Fibroblast of upper back skin (primary cell): ENCODE measurements at regions not wholly inside any gene's neighbourhood (a gene's known extent, or its start where the extent isn't known, plus 50 kb on each side); places are given as distances from the start of the nearest gene placed in this dataset.
"Not testable (repeated sequence)": the region's sequence is repeated elsewhere in the genome, so short reads cannot be mapped to it uniquely, and the experiment has no call there.

Source experiments
- DNase-seq: peaks from one replicate; pipeline ENCODE4 v3.0.0-alpha.2; 2013

DNA sequence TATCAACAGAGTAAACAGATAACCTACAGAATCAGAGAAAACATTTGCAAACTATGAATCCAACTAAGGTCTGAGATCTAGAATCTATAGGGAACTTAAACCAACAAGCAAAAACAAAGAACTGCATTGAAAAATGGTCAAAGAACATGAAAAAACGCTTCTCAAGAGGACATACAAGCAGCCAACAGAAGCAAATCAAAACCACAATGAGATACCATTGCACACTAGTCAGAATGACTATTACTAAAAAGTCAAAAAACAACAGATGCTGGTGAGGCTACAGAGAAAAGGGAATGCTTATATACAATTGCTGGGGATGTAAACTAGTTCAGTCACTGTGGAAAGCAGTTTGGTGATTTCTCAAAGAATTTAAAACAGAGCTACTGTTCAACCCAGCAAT, 255.7 kb downstream of the TMEM47 start:
- DNase-seq, result peak; percentile 13

DNA sequence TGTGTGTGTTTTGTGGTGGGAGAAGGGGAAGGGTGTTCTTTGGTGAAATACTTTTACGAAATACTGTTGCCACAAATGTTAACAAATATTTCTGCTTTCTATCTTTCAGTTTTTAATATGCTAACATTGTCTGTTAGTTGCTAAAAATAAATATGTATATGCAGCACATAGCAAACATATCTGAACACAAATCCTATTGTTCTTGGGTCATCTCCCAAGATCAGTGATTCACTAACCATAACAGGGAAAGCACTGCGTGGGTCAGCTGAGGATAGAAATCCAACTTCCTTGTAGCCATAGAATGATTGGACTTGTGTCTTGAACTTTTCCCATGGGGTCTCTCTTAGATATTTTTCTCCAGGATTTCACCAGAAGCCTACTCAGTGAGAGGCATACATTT, 250.3 kb upstream of the FAM47A start:
- DNase-seq, result peak; percentile 80

DNA sequence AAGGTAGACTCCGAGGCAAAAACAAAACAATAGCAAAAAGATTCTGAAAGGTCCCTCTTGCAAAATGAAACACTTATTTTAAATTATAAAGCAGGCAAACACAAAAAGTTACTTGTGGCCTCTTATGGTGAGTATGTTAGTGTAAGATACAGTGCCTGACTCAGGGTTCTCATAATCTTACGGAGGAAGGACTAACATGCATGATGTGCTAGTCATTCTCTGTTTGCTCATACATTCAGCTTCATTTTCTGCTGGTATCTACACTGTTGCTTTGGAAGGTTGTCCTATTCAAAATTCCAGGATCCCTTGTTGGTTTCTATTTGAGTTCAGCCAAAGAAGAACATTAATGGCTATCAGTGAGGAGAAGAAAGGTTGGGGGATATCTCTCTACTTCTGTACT, 249.1 kb upstream of the FAM47A start:
- peak; percentile 12 for DNase-seq

DNA sequence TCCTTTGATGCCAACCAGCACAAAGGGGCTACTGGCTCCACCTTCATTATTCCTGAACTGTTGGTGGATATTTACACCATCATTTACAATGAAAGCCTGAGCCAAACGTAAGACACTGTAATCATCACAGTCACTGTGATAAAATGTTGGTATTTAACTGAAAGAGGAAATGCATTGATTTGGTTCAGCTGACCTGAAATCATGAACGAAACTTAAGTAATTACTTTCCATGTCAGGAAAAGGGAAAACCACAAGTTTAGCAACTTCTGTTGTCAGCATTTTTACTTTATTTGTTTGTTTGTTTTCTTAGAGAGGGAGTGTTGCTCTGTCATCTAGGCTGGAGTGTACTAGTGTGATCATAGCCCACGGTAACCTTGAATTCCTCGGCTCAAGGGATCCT, 247.8 kb upstream of the FAM47A start:
- no peak for DNase-seq

DNA sequence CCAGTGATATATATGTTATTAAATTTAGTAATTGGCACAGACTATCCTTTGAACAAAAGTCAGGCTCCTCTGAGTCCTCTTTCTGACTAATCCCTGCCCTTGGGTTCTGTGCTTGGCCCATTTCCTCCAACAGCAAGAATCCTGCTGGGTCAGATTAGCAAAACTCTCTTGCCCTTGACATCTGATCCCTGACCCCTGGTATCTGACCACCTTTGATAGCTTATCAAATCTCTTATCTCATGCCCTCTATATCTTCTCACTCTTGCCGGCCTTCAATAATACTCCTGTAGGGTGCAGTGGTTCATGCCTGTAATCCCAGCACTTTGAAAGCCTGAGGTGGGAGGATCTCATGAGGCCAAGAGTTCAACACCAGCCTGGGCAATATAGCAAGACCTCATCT, 245.5 kb upstream of the FAM47A start:
- no peak for DNase-seq

DNA sequence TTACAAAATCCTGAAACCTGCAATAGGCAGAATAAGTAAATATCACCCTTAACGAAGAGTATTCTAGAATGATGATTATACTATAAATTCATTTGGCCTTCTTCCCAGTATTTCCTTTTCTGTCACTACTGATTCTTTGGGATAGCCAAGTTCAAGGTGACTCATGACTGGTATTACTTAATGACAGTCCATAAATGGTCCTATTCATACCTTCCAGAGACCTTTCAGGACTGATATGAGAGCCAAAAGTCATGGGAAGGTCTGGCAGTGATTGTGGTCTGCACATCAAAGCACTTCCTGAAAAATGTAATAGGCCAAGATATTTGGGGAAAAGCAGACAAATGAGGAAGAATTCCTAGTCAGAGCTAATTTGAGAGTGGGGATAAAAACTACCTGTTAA, 239.6 kb upstream of the FAM47A start:
- DNase-seq, result no peak

DNA sequence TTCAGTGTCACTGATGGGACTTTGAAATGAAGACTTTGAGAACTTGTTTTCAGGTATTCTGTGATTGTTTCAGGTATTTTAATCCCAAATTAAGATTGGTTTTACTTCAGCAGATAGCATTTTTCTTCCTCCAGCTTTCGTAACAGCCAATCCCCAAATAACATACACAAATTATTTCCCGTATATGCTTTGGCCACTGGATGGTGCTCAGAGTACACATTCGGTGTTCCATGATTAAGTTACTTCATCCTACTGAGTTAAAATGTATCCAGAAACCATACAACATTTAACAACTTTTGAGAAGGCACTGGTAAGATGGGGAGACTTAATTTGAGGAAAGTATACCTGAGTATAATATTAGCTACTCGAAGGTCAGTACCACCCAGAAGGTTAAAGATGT, 233.4 kb upstream of the FAM47A start:
- DNase-seq, result peak; percentile 7

DNA sequence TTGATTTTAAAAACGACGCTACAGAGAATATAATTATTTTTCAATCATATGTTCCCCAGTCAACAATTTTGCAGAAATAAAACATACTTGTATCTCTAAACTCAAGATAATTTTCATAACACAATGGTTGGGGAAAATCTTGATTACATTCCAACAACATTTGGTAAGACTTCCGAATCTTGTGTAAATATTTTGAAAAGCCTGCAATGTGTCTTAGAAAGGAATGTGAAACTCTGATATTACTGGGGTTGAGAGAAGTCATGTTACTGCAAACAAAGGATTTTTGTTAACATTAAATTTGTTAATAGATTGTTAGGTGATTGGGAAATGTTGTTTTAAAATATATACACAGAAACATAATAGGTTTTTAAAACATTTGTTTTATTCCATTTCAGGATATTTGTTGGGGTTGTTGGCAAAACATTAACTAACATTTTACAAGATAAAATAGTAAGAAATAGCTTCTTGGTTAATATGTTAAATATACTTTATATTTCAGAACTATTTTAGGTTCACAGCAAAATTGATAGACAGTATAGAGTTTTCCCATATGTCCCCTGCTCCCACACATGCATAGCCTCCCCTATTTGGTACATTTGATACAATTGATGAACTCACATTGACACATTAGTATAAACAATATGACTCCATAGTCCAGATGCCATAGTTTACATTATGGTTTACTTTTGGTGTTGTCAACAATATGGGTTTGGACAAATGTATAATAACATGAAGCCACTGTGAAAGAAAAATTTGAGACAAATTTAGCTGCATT, 218.6 kb upstream of the FAM47A start:
- DNase-seq, result no peak

DNA sequence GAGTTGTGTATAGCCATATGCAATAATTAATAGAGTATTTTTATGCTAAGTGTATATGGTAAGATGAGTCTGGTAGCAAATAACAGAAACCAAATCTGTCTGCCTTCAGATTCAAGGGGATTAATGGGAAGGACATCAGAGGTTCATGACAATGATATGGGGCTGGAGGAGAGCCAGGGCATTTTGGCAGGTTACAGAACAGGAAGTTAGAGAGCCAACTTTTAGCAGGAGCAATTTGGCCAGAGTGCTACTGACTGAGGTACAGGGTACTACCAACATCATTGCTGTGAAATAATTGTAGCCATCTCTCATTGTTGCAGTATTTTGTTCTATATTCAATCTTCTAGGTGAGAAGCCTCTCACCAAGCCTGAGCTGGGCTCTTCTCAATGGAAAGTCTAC, 210.9 kb upstream of the FAM47A start:
- DNase-seq, result no peak

DNA sequence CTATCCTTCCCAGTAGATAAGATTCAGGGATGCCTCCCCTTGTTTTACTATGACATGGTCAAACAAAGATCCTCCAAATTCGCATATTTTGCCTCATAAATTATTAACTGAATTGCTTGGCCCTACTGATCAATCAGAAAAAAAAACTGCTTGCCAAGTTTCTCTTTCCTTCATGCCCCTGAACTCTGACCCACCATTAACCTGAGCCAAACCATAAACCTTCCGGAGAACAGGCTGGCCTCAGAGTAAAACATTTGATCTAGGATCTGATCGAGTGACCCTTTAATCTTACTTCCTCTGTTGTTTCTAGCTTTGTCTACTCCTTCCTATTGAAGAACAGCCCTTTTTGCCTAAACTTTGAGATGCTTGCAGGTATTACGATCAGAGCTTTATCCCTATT, 209.7 kb upstream of the FAM47A start:
- DNase-seq, result no peak

DNA sequence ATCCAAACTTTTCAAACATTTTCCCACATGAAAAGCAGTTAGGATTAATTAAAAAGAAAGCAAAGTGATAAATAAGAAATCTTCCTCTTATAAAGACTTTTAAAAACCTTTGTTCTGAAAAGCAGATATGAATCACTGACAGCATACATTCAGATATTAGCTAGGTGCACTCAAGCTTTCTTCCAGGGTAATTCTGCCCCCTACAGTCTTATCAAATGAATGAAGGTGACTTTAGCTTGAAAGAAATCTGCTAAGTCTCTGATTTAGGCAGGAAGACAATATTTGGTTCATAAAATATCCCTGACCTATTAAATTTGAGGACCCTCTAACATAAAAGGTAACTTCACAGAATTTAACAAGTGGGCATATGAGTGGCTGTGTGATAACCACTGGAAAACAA, 209.1 kb upstream of the FAM47A start:
- no peak for DNase-seq

DNA sequence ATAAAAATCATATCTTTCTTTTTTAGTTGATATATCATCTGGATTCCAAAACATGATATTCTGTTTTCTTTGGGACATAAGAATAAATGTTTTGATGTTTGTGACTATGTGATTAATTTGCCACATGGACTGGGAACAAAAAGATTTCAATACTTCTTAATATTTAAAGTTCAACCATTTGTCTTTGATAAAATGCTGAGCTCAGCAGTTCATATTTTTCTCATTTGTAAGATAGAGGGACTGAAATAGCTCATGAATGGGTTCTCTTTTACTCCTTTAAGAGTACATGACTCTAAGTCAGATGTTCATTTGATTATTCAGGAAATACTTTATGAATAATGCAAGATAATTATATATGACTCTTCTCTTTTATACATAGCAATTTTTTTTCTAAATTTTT, 205.9 kb upstream of the FAM47A start:
- no peak for DNase-seq

DNA sequence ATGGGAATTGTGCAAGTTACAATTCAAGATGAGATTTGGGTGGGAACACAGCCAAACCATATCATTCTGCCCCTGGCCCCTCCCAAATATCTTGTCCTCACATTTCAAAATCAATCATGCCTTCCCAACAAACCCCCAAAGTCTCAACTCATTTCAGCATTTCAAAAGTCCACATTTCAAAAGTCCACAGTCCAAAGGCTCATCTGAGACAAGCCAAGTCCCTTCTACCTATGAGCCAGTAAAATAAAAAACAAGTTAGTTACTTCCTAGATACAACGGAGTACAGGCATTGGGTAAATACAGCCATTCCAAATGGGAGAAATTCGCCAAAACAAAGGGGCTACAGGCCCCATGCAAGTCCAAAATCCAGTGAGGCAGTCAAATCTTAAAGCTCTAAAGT, 203.3 kb upstream of the FAM47A start:
- not testable (repeated sequence) for DNase-seq

DNA sequence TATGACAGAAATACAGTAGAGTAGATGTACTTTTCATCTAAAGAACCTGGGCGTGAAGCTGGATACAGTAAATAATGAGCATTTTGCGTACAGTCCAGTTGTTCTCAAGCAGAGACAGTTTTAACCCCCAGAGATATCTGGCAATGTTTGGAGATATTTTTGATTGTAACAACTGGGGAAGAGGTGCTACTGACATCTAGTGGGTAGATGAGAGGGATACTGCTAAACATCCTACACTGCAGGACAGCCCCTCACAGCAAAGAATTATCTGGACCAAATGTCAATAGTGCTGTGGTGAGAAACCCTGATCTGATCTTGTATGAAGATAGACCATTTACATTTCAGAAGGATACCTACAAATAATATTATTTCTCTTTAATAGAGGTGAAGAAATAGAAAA, 200.2 kb upstream of the FAM47A start:
- no peak for DNase-seq

DNA sequence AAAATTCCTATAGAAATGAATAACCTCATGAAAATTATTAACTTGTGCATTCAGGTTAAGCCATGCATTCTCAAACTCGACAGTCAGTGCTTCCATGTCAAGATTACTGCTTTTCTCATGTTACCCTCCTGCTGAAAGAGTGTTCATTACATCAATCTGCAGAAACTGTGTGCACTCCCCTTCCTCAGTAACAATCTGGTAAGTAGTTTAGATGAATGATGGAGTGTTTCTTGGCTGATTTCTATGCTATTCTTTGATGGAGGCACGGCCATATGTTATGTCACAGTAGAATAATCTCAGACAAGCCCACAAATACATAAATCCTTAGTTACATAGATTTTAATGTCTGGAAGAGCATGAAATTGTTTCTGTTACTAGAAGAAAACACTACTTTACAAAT, 193.3 kb upstream of the FAM47A start:
- DNase-seq, result no peak

DNA sequence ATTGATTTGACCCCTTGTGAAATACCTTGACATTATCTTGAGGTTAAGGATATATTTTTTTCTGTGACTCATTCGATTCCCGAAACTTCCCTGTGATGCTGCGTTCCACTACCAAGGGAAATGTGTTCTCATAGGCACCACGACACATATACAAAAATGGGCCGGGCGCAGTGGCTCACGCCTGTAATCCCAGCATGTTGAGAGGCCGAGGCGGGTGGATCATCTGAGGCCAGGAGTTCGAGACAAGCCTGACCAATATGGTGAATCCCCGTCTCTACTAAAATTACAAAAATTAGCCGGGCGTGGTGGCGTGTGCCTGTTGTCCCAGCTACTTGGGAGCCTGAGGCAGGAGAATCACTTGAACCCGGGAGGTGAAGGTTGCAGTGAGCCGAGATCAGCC, 188.3 kb upstream of the FAM47A start:
- DNase-seq, result not testable (repeated sequence)

DNA sequence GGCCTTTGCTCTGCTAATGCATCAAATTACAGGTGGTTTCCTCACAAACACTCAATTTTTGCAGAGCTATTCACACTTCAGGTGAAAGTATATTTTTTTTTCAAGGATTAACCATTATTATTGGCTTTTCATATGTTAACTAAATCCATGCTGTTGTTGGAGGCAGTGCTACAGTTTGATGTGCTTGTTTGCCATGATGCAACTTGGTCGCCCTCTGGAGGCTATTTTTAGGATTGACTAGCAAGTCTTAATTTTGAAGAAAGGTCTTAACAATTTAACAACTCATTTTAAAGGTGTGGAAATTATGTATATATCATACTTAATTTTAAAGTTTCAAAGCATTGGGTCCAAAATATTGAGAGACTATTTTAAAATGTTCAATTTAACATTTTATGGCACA, 168.8 kb upstream of the FAM47A start:
- DNase-seq, result peak; percentile 8

DNA sequence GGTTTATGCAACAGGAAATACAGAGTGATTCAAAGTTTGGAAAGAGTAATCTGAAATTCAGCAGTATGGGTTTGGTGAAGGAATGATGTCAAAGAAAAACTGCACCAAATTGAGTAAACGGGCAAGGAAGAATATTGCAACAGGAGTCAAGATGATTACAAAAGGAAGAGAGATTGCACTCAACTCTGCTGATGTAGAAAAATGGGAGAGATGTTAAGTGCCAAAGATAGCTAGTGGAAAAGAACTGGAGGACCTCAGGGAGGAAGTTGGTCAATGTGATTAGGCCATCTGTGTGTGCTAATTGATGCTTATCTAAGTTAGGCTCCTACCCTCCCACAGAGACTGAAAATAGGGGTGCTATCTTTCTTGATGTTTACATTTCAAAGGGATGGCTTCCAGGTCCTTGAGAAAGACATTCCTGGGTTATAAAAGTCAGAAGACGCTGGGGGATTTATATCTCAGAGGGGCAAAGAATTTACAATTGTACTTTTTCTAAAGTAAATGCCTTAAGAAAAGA, 167.4 kb upstream of the FAM47A start:
- no peak for DNase-seq

DNA sequence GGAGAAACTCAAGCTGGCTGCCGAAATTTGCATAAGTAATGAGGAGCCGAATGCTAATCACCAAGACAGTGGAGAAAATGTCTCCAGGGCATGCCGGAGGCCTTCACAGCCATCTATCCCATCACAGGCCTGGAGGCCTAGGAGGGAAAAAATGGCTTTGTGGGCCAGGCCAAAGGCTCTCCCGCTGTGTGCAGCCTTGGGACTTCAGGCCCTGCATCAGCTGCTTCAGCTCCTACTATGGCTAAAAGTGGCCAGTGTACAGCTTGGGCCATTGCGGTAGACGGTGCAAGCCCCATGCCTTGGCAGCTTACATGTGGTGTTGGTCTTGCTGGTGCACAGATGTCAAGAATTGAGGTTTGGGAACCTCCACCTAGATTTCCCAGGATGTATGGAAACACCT, 162.6 kb upstream of the FAM47A start:
- DNase-seq, result no peak

DNA sequence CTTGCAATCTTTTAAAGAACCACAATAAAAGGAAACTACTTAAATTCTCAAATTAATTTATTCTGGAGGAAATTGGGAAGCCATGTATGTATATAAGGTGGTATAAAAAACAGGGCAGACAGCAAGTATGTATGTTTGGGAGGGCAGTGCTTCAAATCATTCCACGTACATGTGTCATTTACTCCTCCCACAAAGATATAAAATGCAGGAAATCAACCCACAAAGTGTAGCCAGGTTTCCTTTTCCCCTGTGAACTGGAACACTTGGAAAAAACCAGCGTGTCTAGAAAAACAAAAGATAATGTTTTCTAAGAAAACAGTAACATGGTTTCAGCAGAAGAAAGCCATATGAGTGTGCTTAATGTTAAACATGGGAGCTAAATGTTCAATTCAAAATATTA, 156.7 kb upstream of the FAM47A start:
- no peak for DNase-seq

DNA sequence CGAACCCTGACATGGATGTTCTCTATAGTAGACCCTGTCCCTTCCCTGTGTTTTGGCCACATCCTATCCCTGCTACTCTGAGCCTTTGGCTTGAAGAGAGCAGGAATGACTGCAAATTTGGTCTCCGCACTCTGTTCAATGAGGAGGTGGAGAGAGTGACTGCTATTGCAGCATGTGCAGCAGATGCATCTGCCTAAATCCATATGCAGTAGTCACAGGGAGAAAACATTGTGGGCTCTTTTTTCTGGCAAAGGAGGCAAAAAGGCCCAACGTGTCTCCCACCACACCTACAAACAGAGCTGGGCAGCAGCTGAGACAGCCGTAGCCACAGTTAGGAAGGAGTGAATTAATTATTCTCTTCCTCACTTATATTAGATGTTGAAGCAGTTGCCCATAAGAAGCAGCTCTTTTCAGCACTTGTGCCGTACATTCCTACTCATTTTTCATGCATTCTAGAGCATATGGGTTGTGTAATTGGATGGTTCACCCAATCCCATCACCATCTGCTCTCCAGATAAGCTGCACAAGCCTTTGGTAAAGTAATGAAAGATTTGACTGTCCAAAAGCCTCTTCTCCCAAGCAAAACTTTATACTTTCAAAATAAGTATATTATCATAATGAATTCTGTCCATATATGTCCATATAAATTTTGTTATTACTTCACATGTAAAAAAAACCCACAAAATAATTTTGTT, 147.9 kb upstream of the FAM47A start:
- no peak for DNase-seq

DNA sequence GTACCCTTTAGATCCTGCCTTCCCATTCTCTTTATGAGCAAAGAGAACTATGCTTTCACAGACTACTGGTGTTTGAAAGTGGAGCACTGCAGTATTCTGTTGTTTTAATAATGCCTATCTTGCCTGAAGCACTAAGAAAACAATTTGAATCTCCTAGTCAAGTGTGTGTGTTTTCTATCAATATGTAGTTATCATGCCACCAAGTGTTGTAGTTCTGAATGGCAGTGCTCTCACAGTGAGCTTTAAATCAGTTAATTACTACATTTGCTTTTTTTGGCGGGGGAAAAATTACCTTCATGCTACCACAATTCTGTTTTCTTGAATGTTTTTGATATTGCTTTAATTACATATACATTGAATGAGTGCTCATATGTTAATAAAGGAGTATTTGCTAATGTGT, 143.6 kb upstream of the FAM47A start:
- no peak for DNase-seq

DNA sequence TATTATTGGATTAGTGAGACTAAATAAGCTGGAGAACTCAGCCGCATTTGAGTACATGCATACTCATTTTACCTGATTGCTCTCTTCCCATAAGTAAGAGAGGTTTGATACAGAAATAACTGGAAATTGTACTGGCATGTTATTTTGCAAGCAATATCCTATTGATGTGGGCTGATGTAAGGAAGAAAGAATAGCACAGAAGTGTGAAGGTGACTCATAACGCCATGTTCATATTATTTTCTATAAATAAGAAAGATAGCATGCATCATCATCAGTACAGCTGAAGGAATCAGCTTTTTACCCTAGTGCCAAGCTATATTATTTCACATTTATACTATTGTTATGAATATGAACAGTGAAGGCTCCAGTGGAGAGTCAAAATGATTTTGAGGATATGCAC, 138.3 kb upstream of the FAM47A start:
- DNase-seq, result no peak

DNA sequence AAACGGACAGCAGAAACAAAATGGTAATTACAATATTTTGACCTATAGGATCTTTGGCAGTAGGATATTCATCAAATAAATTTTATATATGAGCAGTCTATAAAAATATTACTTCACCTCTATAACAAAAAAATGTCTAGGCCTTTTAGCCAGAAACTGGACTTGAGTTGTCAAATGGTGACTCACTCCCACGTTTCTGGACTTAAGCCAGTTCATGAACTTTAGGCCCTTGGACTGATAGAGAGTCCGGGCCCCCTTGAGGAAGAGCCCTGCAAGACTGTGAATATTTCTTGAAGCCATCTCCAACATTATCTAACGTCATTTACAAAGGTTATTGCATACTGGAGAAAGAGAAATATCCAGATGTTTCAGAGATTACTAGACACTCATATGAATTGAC, 106.8 kb upstream of the FAM47A start:
- peak; percentile 0 for DNase-seq

DNA sequence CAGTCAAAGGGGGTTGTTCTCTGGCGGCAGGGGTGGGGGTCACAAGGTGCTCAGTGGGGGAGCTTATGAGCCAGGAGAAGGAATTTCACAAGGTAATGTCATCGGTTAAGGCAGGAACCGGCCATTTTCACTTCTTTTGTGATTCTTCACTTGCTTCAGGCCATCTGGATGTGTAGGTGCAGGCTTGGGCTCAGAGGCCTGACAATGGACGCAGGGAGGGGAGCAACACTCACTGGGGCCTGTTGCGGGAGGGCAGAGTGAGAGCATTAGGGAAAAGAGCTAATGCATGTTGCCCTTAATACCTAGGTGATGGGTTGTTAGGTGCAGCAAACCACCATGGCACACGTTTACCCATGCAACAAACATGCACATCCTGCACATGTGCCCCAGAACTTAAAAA, 98.0 kb upstream of the FAM47A start:
- DNase-seq, result not testable (repeated sequence)
